HG03460 (cell line): ENCODE measurements at regions not wholly inside any gene's neighbourhood (a gene's known extent, or its start where the extent isn't known, plus 50 kb on each side); places are given as distances from the start of the nearest gene placed in this dataset.
"Not testable (repeated sequence)": the region's sequence is repeated elsewhere in the genome, so short reads cannot be mapped to it uniquely, and the experiment has no call there.

Experiments
- ATAC-seq: cut with Tn5 transposase; IDR thresholded peaks from one replicate; pipeline ENCODE4 v1.9.1; 2021; ENCODE audit not compliant: unreplicated experiment

GRCh38 chr14:38600572-38600971 is 344.7 kb upstream of the CLEC14A start:
- not testable (repeated sequence) for ATAC-seq

GRCh38 chr14:38593476-38593875 is 337.6 kb upstream of the CLEC14A start:
- ATAC-seq, result no peak

- no peak for ATAC-seq
Observed at GRCh38 chr14:38592764-38593442, 337.0 kb upstream of the CLEC14A start.

GRCh38 chr14:38589747-38590350 is 334.0 kb upstream of the CLEC14A start:
- ATAC-seq, result no peak

- ATAC-seq, result no peak
Observed at GRCh38 chr14:38583471-38583870, 327.6 kb upstream of the CLEC14A start.

GRCh38 chr14:38578278-38578681 is 322.4 kb upstream of the CLEC14A start:
- no peak for ATAC-seq

GRCh38 chr14:38567703-38568102 is 311.8 kb upstream of the CLEC14A start:
- ATAC-seq, result no peak

GRCh38 chr14:38561657-38562056 is 305.8 kb upstream of the CLEC14A start:
- ATAC-seq, result no peak

GRCh38 chr14:38559711-38560110 is 303.8 kb upstream of the CLEC14A start:
- ATAC-seq, result no peak

GRCh38 chr14:38557391-38557790 is 301.5 kb upstream of the CLEC14A start:
- ATAC-seq, result not testable (repeated sequence)

- ATAC-seq, result no peak
Observed at GRCh38 chr14:38556252-38556651, 300.4 kb upstream of the CLEC14A start.

- ATAC-seq, result no peak
Observed at GRCh38 chr14:38554026-38554425, 298.1 kb upstream of the CLEC14A start.

GRCh38 chr14:38553586-38553985 is 297.7 kb upstream of the CLEC14A start:
- ATAC-seq, result no peak

- no peak for ATAC-seq
Observed at GRCh38 chr14:38549564-38549963, 293.7 kb upstream of the CLEC14A start.

GRCh38 chr14:38547961-38548490 is 292.1 kb upstream of the CLEC14A start:
- ATAC-seq, result no peak

- ATAC-seq, result no peak
Observed at GRCh38 chr14:38546932-38547551, 291.1 kb upstream of the CLEC14A start.

GRCh38 chr14:38544776-38545175 is 288.9 kb upstream of the CLEC14A start:
- no peak for ATAC-seq

GRCh38 chr14:38543851-38544250 is 288.0 kb upstream of the CLEC14A start:
- not testable (repeated sequence) for ATAC-seq

- ATAC-seq, result not testable (repeated sequence)
Observed at GRCh38 chr14:38538053-38538452, 282.2 kb upstream of the CLEC14A start.

GRCh38 chr14:38536376-38537038 is 280.6 kb upstream of the CLEC14A start:
- ATAC-seq, result no peak

- ATAC-seq, result no peak
Observed at GRCh38 chr14:38528582-38528981, 272.7 kb upstream of the CLEC14A start.

GRCh38 chr14:38527502-38527878 is 271.6 kb upstream of the CLEC14A start:
- ATAC-seq, result no peak
